Lung (tissue), 11 donors: ENCODE measurements at regions not wholly inside any gene's neighbourhood (a gene's known extent, or its start where the extent isn't known, plus 50 kb on each side); places are given as distances from the start of the nearest gene placed in this dataset.

ENCODE experiments used
- ATAC-seq: fragments of 200-7000 bp; cut with Tn5 transposase; one replicate; pipeline ENCODE4 v1.9.1; 2020; ENCODE audit warnings: moderate number of reproducible peaks; ENCODE audit not compliant: insufficient read depth, low FRiP score
- DNase-seq, 3 donors: peaks; one replicate each; pipeline ENCODE4 v3.0.0-alpha.2; 2013 to 2017
- H3K27ac ChIP-seq, 2 donors: one replicate each; pipeline ENCODE4 v1.5.1; 2013; ENCODE audit warnings: mild to moderate bottlenecking in 2 of 2, moderate library complexity in 2 of 2, control low read depth in 1 of 2, inconsistent platforms in 1 of 2, low read depth in 1 of 2, low read length in 1 of 2
- H3K27me3 ChIP-seq, 3 donors: one replicate each; pipeline ENCODE4 v1.5.1; 2013; ENCODE audit warnings: low read length in 2 of 3; ENCODE audit not compliant: control insufficient read depth in 3 of 3, insufficient read depth in 3 of 3
- H3K36me3 ChIP-seq, 4 donors: one replicate each; pipeline ENCODE4 v1.5.1; 2013; ENCODE audit warnings: low read length in 4 of 4, mild to moderate bottlenecking in 1 of 4, moderate library complexity in 1 of 4; ENCODE audit not compliant: control insufficient read depth in 4 of 4, insufficient read depth in 4 of 4
- H3K4me1 ChIP-seq, 5 donors: one replicate each; pipeline ENCODE4 v1.5.1; 2013; ENCODE audit warnings: low read length in 5 of 5, mild to moderate bottlenecking in 2 of 5, moderate library complexity in 1 of 5; ENCODE audit not compliant: control insufficient read depth in 5 of 5, insufficient read depth in 5 of 5
- H3K4me3 ChIP-seq: one replicate; pipeline ENCODE4 v1.5.1; 2013; ENCODE audit warnings: mild to moderate bottlenecking, control low read depth, moderate library complexity
- H3K9ac ChIP-seq, 2 donors: one replicate each; pipeline ENCODE4 v1.5.1; 2013; ENCODE audit warnings: low read length in 2 of 2, control low read depth in 1 of 2; ENCODE audit not compliant: insufficient read depth in 1 of 2
- H3K9me3 ChIP-seq, 4 donors: one replicate each; pipeline ENCODE4 v1.5.1; 2013; ENCODE audit warnings: low read length in 3 of 4, mild to moderate bottlenecking in 1 of 4, moderate library complexity in 1 of 4; ENCODE audit not compliant: control insufficient read depth in 4 of 4, insufficient read depth in 3 of 4
- WGBS, 2 donors: extraction: QIAGEN DNeasy Blood & Tissue Kit; methylation state at CpG; one replicate each; pipeline ENCODE4 v1.1.7; 2013; 5-methylcytosine and 5-hydroxymethylcytosine counted together
- TF ChIP-seq, protein P1 (sequence below): IDR thresholded peaks from 2 replicates; pipeline ENCODE4 v1.5.1; 2012; ENCODE audit warnings: mild to moderate bottlenecking; ENCODE audit errors: control extremely low read depth, extremely low read depth
- donor health status: control.
- donor health status: control.
- donor health status: Bipolar disorder and iron deficiency.
- donor health status: healthy.
- donor health status: DM: yes; HTN: yes; CAD: no.

DNA sequence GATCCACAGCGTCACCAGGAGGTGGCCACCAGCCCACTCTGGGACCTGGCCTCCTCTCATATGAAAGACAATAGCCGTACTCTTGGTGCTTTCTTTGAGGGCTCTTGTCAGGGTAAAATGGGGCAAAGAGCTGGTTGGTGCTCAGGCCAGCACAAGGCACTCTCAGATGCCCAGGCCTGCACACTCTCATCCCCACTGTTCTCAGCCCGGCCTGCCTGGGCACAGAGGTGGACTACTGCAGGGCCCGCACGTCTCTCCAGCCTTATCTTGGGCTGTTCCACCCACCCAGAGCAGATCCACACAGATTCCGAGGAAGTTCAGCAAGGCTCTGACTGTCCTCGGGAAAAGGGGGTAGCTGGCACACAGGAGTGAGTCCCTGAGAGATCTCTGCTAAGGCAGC is 122.8 kb upstream of the PRR20G start:
- TF ChIP-seq, protein P1, sequence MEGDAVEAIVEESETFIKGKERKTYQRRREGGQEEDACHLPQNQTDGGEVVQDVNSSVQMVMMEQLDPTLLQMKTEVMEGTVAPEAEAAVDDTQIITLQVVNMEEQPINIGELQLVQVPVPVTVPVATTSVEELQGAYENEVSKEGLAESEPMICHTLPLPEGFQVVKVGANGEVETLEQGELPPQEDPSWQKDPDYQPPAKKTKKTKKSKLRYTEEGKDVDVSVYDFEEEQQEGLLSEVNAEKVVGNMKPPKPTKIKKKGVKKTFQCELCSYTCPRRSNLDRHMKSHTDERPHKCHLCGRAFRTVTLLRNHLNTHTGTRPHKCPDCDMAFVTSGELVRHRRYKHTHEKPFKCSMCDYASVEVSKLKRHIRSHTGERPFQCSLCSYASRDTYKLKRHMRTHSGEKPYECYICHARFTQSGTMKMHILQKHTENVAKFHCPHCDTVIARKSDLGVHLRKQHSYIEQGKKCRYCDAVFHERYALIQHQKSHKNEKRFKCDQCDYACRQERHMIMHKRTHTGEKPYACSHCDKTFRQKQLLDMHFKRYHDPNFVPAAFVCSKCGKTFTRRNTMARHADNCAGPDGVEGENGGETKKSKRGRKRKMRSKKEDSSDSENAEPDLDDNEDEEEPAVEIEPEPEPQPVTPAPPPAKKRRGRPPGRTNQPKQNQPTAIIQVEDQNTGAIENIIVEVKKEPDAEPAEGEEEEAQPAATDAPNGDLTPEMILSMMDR = no peak
- ATAC-seq (no peak), DNase-seq (no peak)
- Histone ChIP-seq H3K27ac (no peak overlapping the region), H3K36me3 (no peaks in the 10 kb centered on the region), H3K9me3 (no peaks in the 10 kb centered on the region), H3K27me3 (peaks cover 0 to 6% (median 0%) of the 10 kb centered on the region in 3 donors), H3K4me3 (no peak overlapping the region), H3K4me1 (peaks cover 0 to 8% (median 0%) of the 10 kb centered on the region in 5 donors), H3K9ac (no peak overlapping the region)
- WGBS, 2 donors = 91 to 93% methylated on average over 7 of the region's 7 CpGs

DNA sequence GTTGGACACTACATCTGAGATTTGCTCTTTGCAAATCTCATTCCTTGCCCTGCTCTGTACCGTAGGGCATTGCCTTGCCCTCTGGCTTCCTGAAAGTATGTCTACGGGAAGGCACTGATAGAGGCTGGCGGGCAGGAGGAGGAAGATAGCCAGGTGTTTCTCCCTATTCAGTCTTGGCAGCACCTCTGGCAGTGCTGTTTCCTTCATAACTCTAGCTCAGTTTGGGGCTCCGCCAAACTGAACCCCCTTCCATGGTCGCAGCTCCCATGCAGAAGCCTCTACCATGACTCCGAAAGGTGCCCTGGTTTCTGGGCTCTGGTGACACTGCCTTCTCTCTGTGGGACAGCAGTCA is 122.3 kb upstream of the PRR20G start:
- Histone ChIP-seq H3K9ac (no peak overlapping the region), H3K4me3 (no peak overlapping the region), H3K9me3 (no peaks in the 10 kb centered on the region), H3K36me3 (no peaks in the 10 kb centered on the region), H3K27ac (no peak overlapping the region), H3K4me1 (peaks cover 0 to 9% (median 0%) of the 10 kb centered on the region in 5 donors), H3K27me3 (peaks cover 0 to 2% (median 0%) of the 10 kb centered on the region in 3 donors)
- TF ChIP-seq, protein P1 = no peak
- DNase-seq (no peak), ATAC-seq (no peak)
- 89 to 97% methylated on average over 6 of the region's 6 CpGs for WGBS, 2 donors

DNA sequence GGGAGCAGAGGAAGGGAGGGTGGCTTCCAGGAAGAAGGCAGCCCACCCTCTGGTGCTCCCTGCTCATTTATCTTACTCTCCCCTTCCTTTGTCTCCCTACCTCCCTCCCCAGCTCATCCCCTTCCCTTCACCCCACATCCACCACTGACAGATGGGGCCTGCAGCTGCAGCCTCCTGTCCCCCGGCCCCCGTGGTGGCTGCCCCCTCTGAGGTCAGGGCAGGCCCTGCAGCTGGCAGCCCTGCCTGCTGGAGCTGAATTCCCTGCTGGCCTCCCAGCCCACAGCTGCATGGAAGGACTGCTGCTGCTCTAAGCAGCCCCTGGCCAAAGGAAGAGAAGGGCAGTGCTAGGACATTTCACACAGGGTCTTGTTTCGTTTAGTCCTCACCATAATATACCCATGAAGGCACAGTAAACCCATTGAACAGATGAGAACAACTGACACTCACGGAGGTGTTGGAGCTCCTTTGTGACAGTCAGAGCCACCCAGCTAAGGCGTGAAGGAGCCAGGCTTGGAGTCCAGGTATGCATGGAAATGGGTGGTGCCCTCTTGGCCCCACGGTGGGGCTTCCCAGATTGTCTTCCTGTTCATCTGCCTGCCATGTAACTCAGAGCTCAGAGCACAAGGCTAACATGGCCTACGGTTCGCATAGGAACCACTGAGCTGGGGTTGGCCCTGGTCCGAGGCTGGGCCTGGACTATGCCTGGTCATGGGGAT is 121.7 kb upstream of the PRR20G start:
- H3K36me3 ChIP-seq = no peaks in the 10 kb centered on the region
- no peak overlapping the region for H3K9ac ChIP-seq
- TF ChIP-seq, protein P1 = no peak
- H3K27me3 ChIP-seq = no peaks in the 10 kb centered on the region
- peaks cover 0 to 13% (median 0%) of the 10 kb centered on the region in 5 donors for H3K4me1 ChIP-seq
- no peaks in the 10 kb centered on the region for H3K9me3 ChIP-seq
- no peak overlapping the region for H3K4me3 ChIP-seq
- WGBS, 2 donors = 79 to 83% methylated on average over 9 of the region's 9 CpGs
- ATAC-seq (no peak), DNase-seq (no peak)
- no peak overlapping the region for H3K27ac ChIP-seq
